22Rv1 (cell line): ENCODE measurements at regions not wholly inside any gene's neighbourhood (a gene's known extent, or its start where the extent isn't known, plus 50 kb on each side); places are given as distances from the start of the nearest gene placed in this dataset.

Experiments used
- CTCF ChIP-seq: fragments of 450-650 bp; IDR thresholded peaks from 2 replicates; pipeline ENCODE4 v1.5.1; 2017; ENCODE audit warnings: mild to moderate bottlenecking
- ZFX ChIP-seq: fragments of 450-650 bp; IDR thresholded peaks from 2 replicates; pipeline ENCODE4 v1.6.1; 2017; ENCODE audit warnings: antibody characterized with exemption, borderline replicate concordance

DNA sequence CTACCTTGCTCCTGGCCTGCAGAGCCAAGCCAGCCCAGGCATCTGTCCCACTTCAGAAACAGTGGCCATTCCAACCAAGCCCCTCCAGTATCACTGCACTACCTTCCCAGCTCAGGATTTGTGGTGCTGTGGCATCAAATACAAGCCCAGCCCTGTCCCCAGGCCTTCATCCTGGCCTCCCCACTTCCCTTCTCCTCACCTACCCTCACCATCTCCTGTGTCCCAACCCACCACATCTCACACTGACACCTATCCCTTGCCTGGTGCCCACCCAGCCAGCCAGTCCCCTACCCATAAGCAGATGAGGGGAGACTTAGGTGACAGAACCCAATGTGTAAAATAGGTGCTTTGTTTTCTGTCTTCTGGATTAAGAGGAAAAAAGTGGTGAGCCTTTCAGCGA, 66.0 kb upstream of the CDH5 start:
- TF ChIP-seq CTCF, result no peak
- no peak for TF ChIP-seq ZFX
